Endothelial cell of hepatic sinusoid (primary cell): ENCODE measurements at regions not wholly inside any gene's neighbourhood (a gene's known extent, or its start where the extent isn't known, plus 50 kb on each side); places are given as distances from the start of the nearest gene placed in this dataset.

Experiments
- in situ Hi-C: cut with HindIII; loops from 2 replicates; pipeline ENCODE4 v1.10.0; 2017; ENCODE audit warnings: low sequenced_read_pairs

DNA sequence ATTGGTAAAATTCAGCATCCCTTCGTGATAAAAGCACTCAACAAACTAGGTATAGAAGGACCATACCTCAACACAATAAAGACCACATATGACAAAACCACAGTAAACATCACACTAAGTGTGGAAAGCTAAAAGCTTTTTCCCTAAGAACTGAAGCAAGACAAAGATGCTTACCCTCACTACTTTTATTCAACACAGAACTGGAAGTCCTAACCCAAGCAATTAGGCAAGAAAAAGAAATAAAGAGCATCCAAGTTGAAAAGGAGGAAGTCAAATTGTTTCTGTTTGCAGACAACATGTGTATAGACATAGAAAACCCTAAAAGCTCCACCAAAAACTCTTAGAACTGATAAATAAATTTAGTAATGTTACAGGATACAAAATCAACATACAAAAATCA, 271.7 kb downstream of the RBM43 start:
- in situ Hi-C loops: no loop called here

DNA sequence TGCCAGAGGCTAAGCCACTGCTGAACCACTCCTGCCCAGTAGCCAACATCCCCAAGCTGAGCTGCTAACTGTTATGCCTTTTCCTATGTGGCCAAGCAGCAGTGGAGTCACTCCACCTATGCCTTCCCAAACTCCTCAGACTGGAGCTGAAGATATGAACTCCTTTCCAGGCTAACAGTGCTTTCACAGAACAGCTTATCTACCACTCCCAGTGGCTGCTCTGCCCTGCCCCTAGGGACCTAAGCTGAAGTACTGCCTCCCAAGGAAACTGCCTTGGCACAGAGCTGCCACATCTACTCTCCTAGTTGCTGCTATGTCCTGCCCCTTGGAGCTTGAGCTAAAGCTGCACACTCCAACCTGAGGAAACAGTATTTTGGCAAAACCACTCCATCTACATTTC, 275.9 kb downstream of the RBM43 start:
- in situ Hi-C loops: no loop called here

DNA sequence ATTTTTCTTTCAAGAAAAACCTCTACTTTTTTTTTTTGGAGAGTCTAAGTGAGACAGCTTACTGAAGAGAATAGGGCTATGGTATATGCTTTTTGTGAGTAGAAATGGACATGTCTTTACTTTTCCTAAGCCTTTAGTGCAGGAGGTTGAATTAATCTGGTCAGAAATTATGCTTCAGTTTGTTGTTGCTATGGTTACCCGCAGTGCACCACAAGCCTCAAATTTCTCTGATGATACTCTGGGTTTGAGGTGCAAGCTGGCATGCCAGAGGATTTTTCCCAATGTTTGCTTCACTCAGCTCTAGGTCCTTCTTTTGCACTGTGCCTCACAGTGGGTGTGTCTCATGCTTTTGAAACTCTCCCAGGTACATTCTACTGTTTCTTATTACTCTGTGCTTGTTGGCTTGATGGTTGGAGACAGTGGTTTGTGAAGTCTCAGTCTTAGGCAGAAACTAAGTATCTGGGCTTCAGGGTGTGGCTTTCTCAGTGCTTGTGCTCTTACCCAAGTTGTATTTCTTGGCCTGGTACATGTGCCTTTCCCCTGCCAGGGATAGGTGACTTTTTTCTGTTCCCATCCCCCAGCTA, 278.3 kb downstream of the RBM43 start:
- in situ Hi-C loops: no loop called here

DNA sequence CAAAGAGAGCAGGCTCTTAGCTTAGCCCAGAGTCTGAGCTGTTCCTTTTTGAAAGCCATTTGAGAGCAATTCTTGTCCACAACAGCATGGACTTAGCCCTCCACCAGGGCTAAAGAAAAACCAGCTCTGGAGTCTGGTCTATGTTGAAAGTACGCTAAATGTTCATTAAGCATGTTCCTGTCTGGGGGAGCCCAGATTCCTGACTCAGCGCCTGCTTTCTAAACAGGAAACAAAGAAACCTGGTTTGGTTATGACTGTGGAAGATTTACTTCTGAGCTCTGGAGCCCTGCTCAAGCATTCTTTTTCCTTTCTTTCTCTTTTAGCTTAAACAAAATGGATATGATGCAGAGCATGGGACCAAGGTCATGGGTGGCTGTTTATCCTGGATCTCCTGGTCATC, 279.8 kb downstream of the RBM43 start:
- in situ Hi-C loops: no loop called here

DNA sequence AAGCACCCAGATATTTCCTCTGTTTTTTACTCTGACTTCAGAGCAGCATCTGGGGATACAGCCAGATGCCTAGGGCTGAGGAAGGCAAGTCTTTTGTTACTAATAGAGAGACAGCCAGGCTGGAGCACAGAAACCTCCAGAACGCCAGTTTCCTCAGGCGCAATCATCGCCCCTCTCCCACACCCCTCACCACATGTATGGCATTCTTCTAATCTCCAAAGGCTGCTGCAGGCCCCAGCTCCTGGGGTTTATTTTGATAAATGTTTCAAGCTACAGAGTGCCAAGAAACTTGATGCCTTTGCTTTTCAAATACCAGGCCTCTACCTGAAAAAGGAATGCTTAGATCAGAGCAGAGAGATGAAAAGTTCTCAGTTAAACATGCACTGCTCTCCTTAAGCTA, 283.6 kb downstream of the RBM43 start:
- in situ Hi-C loops: no loop called here

DNA sequence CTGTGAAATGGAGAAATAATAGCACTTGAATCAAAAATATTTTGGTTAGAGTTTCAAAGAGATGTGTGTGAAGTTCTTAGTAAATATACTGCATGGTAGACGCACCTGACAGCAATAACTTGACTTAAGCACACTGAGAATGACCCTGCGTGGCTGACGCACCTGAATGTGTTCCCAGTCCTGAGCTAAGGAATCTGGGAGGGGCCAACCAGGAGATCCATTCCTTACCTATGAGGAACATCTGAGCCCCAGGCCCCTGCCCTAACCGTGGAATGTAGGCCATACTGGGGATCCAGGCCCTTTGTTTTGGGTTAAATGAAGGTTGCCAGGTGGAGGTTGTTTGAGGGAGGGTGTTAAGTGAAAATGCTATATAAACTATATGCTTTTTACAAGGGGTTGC, 284.4 kb downstream of the RBM43 start:
- in situ Hi-C loops: no loop called here

DNA sequence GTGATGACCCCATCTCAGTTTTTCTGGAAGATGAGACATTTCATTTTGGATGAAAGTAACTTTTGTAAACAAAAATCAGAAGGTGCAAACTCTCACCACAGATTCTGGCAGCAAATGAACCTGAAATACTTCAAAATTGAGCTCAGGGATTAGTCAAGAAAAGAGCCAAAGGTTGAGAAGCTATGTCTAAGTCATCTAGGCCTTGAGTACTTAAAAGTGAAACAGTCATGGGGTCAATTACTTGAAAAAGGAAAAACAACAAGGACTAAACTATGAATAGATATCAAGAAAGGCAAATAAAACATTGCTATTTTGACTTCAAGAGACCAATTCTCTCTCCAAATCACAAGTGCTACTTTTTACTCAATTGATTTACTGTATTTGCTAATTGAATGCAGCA, 285.1 kb downstream of the RBM43 start:
- in situ Hi-C loops: no loop called here

DNA sequence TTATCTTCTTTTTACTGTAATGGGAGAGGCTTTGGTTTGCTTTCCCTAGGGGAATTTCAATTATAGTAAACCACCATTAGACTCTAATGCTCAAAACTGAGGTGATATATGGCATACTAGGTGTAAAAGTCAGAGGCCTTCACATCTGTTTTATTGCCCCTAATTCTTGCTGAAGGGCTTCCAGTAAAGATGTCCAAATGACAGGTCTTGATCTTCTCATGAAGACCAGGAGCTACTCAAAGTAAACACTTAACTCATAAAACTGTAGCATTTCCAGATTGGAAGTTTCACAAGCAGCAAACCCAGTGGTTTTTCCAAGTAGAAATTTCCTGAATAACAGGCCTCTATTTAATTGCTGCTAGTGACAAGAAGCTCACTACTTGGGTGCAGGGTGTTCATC, 286.8 kb downstream of the RBM43 start:
- in situ Hi-C loops: no loop called here

DNA sequence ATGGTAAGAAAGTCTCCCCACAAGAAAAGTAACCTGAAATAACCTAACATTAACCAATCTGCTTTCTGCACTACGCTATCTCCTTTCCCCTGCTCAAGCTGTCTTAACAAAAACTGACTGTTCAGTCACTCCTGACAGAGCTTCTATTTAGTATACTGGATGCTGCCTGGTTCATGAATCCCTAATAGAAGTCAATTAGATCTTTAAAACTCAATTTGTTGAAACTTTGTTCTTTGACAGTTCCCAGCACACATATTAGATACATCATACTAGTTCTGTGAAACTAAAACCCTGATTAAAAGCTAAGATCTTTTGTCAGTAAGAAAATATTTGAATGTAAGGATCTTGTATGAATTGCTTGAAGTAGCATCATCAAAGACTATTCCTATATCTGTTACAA, 287.4 kb downstream of the RBM43 start:
- in situ Hi-C loops: no loop called here

DNA sequence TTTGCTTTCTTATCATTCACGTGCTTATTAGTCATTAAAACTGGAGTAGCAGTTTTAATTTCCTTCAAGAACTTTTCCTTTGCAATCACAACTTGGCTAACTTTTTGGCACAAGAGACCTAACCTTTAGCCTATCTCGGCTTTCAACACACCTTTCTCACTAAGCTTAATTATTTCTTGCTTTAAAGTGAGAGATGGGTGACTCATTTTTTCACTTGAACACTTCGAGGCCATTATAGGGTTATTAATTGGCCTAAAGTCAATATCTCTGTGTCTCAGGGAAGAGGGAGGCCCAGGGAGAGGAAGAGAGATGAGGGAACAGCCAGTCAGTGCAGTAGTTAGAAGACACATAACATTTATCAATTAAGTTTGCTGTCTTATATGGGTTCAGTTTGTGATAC, 289.8 kb downstream of the RBM43 start:
- in situ Hi-C loops: no loop called here

DNA sequence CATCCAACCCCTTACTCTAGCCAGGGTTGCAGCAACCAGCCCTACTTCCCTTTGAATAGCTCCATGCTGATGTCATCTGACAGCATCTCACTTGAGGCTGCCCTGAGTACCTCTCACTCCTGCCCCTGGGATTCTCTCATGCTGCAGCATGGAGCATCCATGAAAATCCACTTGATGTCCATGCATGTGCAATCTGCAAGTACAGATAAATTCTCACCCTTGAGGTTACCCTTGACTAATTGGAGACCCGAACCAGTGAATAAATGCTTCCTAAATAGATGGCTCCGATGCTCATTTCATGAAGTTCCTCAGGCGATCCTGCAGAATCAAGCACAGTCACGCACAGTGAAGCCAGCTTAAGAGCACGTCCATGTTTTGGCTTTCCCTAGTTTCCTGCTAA, 298.3 kb downstream of the RBM43 start:
- in situ Hi-C loops: no loop called here

DNA sequence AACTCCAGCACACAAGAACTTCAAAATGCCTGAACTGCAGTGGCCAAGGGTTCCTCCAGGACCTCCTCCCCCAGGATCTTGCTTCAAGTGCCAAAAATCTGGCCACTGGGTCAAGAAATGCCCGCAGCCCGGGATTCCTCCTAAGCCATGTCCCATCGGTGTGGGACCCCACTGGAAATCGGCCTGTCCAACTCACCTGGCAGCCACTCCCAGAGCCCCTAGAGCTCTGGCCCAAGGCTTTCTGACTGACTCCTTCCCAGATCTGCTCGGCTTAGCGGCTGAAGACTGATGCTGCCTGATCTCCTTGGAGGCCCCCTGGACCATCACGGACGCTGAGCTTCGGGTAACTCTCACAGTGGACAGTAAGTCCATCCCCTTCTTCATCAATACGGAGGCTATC, 306.4 kb downstream of the RBM43 start:
- in situ Hi-C loops: no loop called here

DNA sequence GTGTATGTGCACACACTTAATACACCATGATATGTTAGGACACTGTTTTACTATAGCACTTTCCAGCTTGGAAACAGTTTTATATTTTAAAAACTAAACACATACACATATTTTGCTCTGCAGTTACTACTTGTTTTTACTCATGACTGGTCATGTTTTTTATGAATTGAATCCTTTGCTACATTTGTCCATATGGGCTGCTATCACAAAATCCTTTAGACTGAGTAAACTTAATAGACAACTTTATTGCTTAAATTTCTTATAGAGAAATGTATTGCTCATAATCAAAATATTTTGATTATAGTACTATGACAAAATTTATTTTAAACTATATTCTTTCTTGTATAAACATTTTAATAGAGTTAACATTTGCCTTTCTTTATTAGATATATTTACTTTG, 314.8 kb downstream of the RBM43 start:
- in situ Hi-C loops: no loop called here

DNA sequence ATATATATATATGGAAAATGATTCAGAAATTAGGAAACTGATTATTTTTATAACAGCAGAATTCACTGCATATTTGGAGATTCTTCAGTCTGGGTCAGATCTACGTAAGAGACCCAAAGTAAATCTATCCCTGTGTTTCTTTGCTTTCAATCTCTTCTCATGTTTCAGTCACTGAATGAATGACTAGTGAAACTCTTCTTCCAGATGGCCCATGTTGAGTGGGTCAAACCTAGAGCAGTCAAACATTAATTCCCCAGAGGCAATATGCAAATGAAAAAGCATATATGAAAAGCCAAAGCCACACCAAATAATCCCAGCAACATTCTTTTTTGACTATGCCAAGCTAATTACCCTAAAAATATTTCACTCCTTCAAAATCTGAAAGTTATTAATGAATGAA, 317.3 kb downstream of the RBM43 start:
- in situ Hi-C loops: no loop called here

DNA sequence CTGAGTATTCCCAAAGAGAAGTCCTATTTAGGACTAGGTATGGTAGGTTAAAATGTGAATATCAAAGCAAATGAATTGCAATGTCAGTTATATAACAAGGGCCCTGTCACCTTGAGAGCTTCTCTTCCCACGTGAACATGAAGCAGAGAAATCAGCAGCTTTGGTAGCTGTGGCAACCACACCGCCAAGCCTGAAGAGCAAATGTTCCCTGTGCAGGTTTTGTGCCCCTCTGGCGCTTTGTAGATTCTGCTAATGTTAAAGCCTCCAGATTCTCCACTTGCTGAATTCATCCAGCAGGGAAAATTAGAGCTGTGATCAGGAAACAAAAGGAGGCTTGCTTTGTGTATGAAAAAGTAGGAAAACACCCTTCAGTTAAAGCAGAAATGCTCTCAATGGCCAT, 322.6 kb downstream of the RBM43 start:
- in situ Hi-C loops: no loop called here

DNA sequence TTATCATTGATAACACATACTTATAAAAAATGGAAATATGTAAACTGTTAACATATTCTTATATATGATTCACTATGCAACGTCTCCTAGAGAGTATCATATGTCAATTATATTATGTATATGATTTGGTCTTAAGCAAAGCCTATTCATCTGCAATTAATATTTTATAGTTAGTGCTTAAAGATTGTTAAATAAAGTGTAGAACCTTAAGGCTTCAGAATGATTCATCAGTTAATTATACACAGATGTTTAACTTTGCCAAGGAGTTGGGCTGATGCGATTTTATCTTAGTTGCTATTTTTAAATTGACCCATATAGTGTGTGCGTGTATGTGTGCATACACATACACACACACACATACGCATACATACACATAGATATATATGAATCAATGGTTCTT, 323.1 kb downstream of the RBM43 start:
- in situ Hi-C loops: no loop called here

DNA sequence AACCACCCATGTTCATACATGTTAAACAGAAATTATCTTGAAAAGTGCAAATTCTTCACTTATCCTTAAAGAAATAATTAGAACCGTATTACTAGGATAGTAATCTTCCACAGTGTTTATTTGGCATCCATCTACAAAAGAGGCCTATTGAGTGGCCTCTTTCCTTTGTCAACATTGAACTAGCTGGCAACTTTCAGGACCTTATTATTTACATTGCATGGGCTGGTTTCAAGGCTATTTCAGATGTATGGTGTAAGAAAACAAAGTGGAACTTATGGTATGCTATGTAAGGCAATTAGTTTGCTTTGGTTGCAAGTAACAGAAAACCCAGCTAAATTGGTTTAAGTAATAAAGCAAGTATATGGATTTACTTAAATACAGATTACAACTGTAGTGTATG, 324.6 kb downstream of the RBM43 start:
- in situ Hi-C loops: no loop called here

DNA sequence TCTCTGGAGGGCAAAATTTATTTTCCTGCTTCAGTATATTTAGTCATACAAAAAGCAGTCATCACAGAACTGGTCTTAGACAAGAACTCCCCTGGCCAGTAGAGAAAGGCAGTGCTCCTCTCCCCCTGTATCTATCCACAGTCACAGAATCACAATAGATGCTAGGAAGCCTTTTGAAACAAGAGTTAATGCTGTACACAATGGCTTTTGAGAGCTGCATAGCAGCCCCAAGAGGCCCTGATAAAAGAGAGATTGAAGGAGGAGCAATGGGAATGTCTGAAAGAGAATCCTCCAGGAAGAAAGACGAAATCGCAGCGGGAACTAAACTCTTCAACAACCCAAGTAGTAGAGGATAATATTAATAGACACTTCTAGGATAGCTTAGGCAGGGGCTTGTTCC, 330.2 kb downstream of the RBM43 start:
- in situ Hi-C loops: no loop called here

DNA sequence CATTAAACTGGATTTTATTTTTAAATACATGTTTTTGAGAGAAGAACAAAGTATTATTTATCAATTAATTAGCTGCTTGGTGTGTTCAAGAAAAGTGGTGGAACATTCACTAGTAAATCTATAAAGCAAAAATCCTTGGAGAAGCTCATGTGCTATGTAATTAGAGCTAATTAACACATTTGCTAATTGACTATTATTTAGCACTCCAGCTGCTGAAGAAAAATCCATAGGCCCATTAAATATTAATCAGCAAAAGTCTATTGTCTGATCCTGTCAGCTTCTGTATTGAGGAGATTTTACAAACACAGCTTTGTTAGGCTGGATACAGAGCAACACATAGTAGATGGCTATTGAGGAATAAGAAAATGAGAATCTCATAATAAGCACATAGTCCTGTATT, 336.1 kb downstream of the RBM43 start:
- in situ Hi-C loops: no loop called here

DNA sequence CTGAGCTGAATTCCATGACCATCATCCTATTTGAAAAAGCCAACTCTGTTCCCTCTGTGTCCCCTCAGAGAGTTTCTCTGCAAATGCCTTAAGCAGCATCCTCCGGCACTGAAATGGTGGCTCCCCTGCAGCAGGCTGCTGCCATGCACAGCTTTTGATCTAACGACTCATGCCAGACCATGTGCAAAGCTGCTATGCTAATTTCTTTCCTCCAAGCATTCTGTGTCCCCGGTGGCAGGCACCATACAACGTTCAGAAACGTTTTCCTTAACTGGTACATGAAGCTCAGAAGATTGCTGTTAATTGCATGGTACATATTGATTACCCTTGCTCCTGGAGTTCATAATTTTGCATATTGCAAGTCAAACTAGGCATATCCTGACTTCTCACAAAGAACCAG, 336.8 kb downstream of the RBM43 start:
- in situ Hi-C loops: no loop called here

DNA sequence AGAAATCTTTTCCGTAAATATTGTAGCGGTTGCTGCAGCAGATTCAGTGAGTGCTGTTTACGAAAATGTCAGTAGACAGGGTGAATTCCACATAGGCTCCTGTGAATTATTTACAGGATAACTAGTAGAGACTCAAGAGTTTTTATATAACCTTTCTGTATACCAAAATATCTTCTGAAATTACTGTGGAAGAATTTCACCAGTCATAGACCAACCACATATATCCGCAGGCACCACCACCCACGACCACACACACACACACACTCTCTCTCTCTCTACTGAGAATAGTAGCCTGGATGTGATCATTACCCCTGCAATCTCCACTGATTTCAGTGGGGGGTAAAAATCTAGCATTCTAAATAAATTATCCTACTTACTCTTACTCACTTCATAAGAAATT, 341.8 kb downstream of the RBM43 start:
- in situ Hi-C loops: no loop called here

DNA sequence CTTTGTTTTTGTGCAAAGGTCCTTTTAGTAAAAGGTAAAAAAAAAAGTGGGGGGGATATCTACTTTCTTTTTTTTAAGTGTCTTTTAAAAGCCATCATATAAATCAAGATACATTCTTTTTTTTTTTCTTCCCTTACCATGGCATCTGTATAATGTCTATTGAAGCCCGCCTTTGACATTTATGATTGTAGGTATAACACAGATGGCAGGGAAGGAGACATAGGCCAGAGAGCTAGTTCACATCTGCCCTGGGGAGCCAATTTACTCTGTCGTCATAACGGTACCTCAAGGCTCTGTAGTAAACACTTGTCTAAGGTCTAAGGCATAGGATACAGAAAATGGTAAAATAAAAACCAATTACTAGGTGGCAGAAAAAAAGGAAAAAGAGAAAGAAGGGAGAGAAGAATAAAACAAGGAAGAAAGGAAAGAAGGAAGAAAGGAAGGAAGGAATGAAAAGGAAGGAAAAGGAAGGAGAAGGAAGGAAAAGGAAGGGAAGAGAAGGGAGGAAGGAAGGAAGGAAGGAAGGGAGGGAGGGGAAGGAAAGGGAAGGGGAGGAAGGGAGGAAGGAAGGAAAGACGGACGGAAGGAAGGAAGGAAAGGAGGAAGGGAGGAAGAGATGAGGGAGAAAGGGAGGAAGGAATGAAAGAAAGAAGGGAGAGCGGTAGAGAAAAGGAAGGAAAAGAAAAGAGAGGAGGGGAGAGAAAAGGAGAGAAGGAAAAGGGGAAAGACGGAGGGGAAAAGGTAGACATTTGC, 343.5 kb downstream of the RBM43 start:
- in situ Hi-C loops: no loop called here
